Ishikawa (cell line): ENCODE measurements at regions not wholly inside any gene's neighbourhood (a gene's known extent, or its start where the extent isn't known, plus 50 kb on each side); places are given as distances from the start of the nearest gene placed in this dataset.

ENCODE experiments used
- EGR1 ChIP-seq: IDR thresholded peaks from 2 replicates; pipeline ENCODE4 v1.6.1; 2012
- MAX ChIP-seq: IDR thresholded peaks from 2 replicates; pipeline ENCODE4 v1.6.1; 2012
- REST ChIP-seq: IDR thresholded peaks from 2 replicates; pipeline ENCODE4 v1.6.1; 2012; ENCODE audit warnings: low read depth, mild to moderate bottlenecking

GRCh38 chr13:90107661-90108060, 1239.8 kb upstream of the MIR17HG start:
- TF ChIP-seq MAX: no peak
- TF ChIP-seq REST: no peak
- no peak for TF ChIP-seq EGR1
